ENCODE measurements at regions not wholly inside any gene's neighbourhood (a gene's known extent, or its start where the extent isn't known, plus 50 kb on each side); places are given as distances from the start of the nearest gene placed in this dataset.

GRCh38 chr13:103523858-103524257, 457.6 kb upstream of the SLC10A2 start:
- TF ChIP-seq POLR2AphosphoS5 (IDR thresholded peaks at IDR 0.05) (no peak), POLR2A (IDR thresholded peaks at IDR 0.05) (no peak)
- TF ChIP-seq, protein P1, sequence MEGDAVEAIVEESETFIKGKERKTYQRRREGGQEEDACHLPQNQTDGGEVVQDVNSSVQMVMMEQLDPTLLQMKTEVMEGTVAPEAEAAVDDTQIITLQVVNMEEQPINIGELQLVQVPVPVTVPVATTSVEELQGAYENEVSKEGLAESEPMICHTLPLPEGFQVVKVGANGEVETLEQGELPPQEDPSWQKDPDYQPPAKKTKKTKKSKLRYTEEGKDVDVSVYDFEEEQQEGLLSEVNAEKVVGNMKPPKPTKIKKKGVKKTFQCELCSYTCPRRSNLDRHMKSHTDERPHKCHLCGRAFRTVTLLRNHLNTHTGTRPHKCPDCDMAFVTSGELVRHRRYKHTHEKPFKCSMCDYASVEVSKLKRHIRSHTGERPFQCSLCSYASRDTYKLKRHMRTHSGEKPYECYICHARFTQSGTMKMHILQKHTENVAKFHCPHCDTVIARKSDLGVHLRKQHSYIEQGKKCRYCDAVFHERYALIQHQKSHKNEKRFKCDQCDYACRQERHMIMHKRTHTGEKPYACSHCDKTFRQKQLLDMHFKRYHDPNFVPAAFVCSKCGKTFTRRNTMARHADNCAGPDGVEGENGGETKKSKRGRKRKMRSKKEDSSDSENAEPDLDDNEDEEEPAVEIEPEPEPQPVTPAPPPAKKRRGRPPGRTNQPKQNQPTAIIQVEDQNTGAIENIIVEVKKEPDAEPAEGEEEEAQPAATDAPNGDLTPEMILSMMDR (IDR thresholded peaks at IDR 0.05) = no peak

All from breast epithelium (tissue), 3 donors.